ENCODE measurements at regions not wholly inside any gene's neighbourhood (a gene's known extent, or its start where the extent isn't known, plus 50 kb on each side); places are given as distances from the start of the nearest gene placed in this dataset.

- TF ChIP-seq CTCF (conservative IDR thresholded peaks at IDR 0.05; ENCODE audit: low read depth), result no peak
- CTCF ChIA-PET, result no interaction called here
- POLR2A ChIA-PET (ENCODE audit: low non-redundant PET), result no interaction called here
- no peak for DNase-seq (ENCODE audit: low spot score)
- H3K27ac ChIP-seq, result no peak overlapping the region
Measured at GRCh38 chr10:125494651-125495239, 188.2 kb downstream of the TEX36 start.

DNA sequence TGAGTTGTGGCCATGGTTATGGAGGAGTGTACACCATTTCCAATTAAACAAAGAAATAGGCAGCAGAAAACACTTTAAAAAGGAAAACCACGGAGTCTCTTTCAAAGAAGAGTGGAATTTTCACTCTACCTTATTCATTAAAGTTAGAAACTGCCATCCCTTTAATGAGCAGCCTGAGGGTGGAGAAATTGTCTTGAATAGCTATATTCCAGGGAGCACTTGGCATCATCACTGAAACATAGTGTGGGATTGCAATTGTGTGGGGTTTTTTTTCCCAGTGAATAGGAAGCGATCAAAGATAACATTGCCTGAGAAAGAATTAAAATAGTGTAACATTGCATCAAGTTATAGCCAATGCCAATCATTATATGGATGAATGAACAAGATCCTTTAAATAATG lies 191.6 kb downstream of the TEX36 start:
- no peak for DNase-seq (ENCODE audit: low spot score)
- POLR2A ChIA-PET (ENCODE audit: low non-redundant PET), result no interaction called here
- H3K27ac ChIP-seq, result no peak overlapping the region
- TF ChIP-seq CTCF (conservative IDR thresholded peaks at IDR 0.05; ENCODE audit: low read depth), result no peak
- CTCF ChIA-PET, result no interaction called here

- DNase-seq (ENCODE audit: low spot score), result no peak
- H3K27ac ChIP-seq, result no peak overlapping the region
- TF ChIP-seq CTCF (conservative IDR thresholded peaks at IDR 0.05; ENCODE audit: low read depth), result no peak
- ChIA-PET CTCF (no interaction called here), POLR2A (ENCODE audit: low non-redundant PET) (no interaction called here)
Measured at GRCh38 chr10:125489731-125490130, 193.2 kb downstream of the TEX36 start.

- ChIA-PET CTCF (no interaction called here), POLR2A (ENCODE audit: low non-redundant PET) (no interaction called here)
- no peak for DNase-seq (ENCODE audit: low spot score)
- no peak overlapping the region for H3K27ac ChIP-seq
- no peak for TF ChIP-seq CTCF (conservative IDR thresholded peaks at IDR 0.05; ENCODE audit: low read depth)
Measured at GRCh38 chr10:125485665-125486064, 197.3 kb downstream of the TEX36 start.

GRCh38 chr10:125484035-125484732 lies 198.8 kb downstream of the TEX36 start:
- DNase-seq (ENCODE audit: low spot score), result no peak
- no peak for TF ChIP-seq CTCF (conservative IDR thresholded peaks at IDR 0.05; ENCODE audit: low read depth)
- no peak overlapping the region for H3K27ac ChIP-seq
- ChIA-PET POLR2A (ENCODE audit: low non-redundant PET) (no interaction called here), CTCF (interaction anchor here (1.0 kb wide), 1 partner anchor 38 kb away, joined by 4 read pairs; no protein-coding TSS in a partner anchor)

GRCh38 chr10:125482637-125483036 lies 200.3 kb downstream of the TEX36 start:
- CTCF ChIA-PET, result interaction anchor here (0.7 to 0.8 kb wide), 2 partner anchors 10 to 34 kb away, joined by 3 to 5 read pairs; no protein-coding TSS in a partner anchor
- POLR2A ChIA-PET (ENCODE audit: low non-redundant PET), result no interaction called here
- no peak overlapping the region for H3K27ac ChIP-seq
- no peak for TF ChIP-seq CTCF (conservative IDR thresholded peaks at IDR 0.05; ENCODE audit: low read depth)
- DNase-seq (ENCODE audit: low spot score), result no peak

All from RWPE1 (cell line).